ENCODE measurements at regions not wholly inside any gene's neighbourhood (a gene's known extent, or its start where the extent isn't known, plus 50 kb on each side); places are given as distances from the start of the nearest gene placed in this dataset.

GRCh38 chr4:10316851-10317250 lies 140.4 kb downstream of the ZNF518B start:
- TF ChIP-seq GATA1 (IDR thresholded peaks at IDR 0.05; ENCODE audit: low read depth, low read length) = no peak
- no peak for TF ChIP-seq POLR2A (IDR thresholded peaks at IDR 0.05; ENCODE audit: low read length)
- no peak for DNase-seq

DNA sequence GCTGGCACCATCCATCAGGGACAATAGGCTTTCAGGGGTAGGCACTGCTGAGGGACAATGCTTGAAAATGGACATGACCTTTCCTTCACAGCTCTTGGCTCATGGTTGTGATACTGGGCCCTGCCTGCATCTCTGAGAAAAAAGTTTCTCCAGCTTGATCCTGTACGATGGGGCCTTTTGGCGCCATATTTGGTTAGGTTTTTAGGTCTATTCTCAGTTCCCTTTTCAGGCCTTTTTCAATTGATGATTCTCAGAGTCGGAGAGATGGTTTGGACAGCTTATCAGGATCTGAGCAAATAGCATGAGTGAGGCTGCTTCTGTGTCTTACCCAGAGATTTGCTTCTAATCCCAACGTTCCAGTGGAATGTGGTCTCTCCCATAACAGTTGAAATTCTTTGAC lies 141.6 kb downstream of the ZNF518B start:
- no peak for TF ChIP-seq GATA1 (IDR thresholded peaks at IDR 0.05; ENCODE audit: low read depth, low read length)
- TF ChIP-seq POLR2A (IDR thresholded peaks at IDR 0.05; ENCODE audit: low read length) = no peak
- no peak for DNase-seq

- TF ChIP-seq GATA1 (IDR thresholded peaks at IDR 0.05; ENCODE audit: low read depth, low read length) (no peak), POLR2A (IDR thresholded peaks at IDR 0.05; ENCODE audit: low read length) (no peak)
- no peak for DNase-seq
Observed at GRCh38 chr4:10312568-10312967, 144.7 kb downstream of the ZNF518B start.

GRCh38 chr4:10311939-10312338 lies 145.3 kb downstream of the ZNF518B start:
- no peak for DNase-seq
- TF ChIP-seq GATA1 (IDR thresholded peaks at IDR 0.05; ENCODE audit: low read depth, low read length) = no peak
- no peak for TF ChIP-seq POLR2A (IDR thresholded peaks at IDR 0.05; ENCODE audit: low read length)

DNA sequence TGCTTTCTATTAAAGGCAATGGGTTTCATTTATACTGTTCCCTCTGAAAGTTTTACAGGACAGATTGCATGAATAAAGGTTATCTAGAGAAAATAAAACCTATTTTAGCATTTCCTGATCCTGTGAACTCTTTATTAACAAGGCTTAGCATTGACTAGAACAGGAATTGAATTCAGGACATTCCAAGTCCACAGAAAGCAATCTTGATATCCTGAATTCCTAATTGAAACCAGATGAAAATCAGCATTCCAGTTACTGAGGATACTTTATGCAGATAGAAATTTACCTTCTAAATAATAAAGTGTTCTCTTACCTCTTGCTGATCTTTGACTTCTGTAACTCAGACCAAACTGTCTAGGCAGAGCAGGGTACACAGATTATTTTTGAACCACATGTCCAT lies 151.4 kb downstream of the ZNF518B start:
- TF ChIP-seq POLR2A (IDR thresholded peaks at IDR 0.05; ENCODE audit: low read length) (no peak), GATA1 (IDR thresholded peaks at IDR 0.05; ENCODE audit: low read depth, low read length) (no peak)
- no peak for DNase-seq

- TF ChIP-seq GATA1 (IDR thresholded peaks at IDR 0.05; ENCODE audit: low read depth, low read length) (no peak), POLR2A (IDR thresholded peaks at IDR 0.05; ENCODE audit: low read length) (no peak)
- no peak for DNase-seq
Observed at GRCh38 chr4:10303291-10303690, 153.9 kb downstream of the ZNF518B start.

DNA sequence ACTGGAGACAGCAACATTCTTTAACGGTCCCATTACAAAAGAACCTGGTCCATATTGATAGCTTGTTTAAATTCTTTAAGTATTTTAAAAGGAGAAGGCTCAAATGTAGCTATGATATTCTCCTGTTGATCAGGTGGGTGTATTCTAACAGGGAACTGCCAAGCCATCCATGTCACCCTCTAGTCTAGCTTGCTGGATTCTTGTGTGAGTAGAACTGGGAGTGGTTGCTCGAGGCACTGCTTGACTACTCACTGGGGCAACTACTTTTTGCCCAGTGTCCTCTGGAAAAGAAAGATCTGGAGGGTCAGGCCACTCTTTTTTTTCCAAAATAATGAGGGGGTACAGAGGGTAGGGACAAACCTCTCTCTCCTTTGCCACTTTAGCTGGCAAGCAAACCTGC lies 155.1 kb downstream of the ZNF518B start:
- DNase-seq = no peak
- TF ChIP-seq POLR2A (IDR thresholded peaks at IDR 0.05; ENCODE audit: low read length) = no peak
- TF ChIP-seq GATA1 (IDR thresholded peaks at IDR 0.05; ENCODE audit: low read depth, low read length) = no peak

- DNase-seq = no peak
- TF ChIP-seq POLR2A (IDR thresholded peaks at IDR 0.05; ENCODE audit: low read length) = no peak
- TF ChIP-seq GATA1 (IDR thresholded peaks at IDR 0.05; ENCODE audit: low read depth, low read length) = no peak
Observed at GRCh38 chr4:10299601-10300000, 157.6 kb downstream of the ZNF518B start.

DNA sequence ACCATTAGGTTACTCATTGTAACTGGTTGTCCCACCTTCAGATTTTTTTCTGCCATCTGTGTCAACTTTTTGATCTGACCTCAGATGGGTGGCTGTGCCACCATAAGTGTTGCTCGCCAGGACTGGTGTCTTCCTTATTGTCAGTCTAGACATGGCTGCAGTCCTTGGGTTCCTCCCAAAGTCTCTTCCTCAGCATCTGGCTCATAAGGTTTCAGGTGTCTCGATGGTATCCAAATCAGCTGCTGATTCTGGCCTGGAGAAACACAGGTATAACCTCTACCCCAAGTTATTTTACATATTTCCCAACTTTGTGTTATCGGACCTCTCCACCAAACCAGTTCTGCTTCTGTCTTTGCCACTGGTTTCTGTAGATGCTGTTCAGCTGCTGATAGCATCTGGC lies 158.5 kb downstream of the ZNF518B start:
- TF ChIP-seq POLR2A (IDR thresholded peaks at IDR 0.05; ENCODE audit: low read length) (no peak), GATA1 (IDR thresholded peaks at IDR 0.05; ENCODE audit: low read depth, low read length) (no peak)
- no peak for DNase-seq

GRCh38 chr4:10296730-10297129 lies 160.5 kb downstream of the ZNF518B start:
- TF ChIP-seq GATA1 (IDR thresholded peaks at IDR 0.05; ENCODE audit: low read depth, low read length) (no peak), POLR2A (IDR thresholded peaks at IDR 0.05; ENCODE audit: low read length) (no peak)
- DNase-seq = no peak

GRCh38 chr4:10295301-10295700 lies 161.9 kb downstream of the ZNF518B start:
- no peak for DNase-seq
- TF ChIP-seq GATA1 (IDR thresholded peaks at IDR 0.05; ENCODE audit: low read depth, low read length) (no peak), POLR2A (IDR thresholded peaks at IDR 0.05; ENCODE audit: low read length) (no peak)

DNA sequence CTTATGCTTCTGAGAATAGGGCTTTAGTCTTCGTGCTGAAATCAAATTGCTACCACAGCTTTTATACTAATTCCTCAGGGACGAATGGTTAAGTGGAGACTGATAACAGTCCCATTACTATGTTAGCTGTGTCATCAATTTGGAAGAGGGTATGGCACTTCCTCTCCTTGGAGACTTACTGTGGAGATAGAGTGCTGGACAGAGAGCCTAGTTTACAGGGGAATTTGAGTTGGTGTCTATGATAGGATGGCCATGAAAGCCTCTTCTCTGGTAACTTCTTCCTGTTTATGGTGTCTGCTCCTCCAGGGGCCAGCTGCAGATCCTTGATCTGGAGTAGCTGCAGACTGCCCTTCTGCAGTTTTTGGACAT lies 167.7 kb downstream of the ZNF518B start:
- TF ChIP-seq GATA1 (IDR thresholded peaks at IDR 0.05; ENCODE audit: low read depth, low read length) = no peak
- TF ChIP-seq POLR2A (IDR thresholded peaks at IDR 0.05; ENCODE audit: low read length) = no peak
- no peak for DNase-seq

DNA sequence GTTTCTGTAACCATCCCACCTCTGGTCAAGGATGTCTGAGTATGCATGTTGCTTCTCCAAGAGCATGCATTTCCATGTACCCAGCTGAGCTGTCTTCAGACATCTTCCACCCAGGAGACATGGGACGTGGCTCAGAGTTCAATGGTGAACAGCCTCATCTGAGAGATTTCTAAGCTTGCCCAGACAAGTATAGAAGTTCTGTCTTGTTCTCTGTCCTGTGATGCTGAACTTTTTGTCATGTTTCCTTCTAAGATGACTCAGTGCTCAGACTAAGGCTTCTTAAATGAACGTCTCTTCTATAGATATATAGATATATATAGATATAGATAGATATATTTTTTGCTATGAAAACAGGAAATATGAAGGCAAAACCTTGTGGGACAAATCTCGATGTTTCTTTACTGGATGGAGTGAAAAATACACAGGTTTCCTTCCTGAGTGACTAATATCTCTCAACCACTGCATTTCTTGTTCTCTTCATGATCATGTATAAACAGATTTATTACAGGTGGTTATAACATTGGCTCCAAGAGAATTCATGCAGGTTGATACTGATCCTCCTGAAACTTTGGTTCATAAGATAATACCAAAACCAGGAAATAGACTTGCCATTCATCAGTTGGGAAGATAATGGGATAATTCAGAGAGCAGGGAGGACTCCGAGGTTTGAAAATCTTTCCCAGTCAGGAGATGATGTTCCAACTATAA lies 168.2 kb downstream of the ZNF518B start:
- no peak for TF ChIP-seq GATA1 (IDR thresholded peaks at IDR 0.05; ENCODE audit: low read depth, low read length)
- TF ChIP-seq POLR2A (IDR thresholded peaks at IDR 0.05; ENCODE audit: low read length) = no peak
- DNase-seq = no peak

GRCh38 chr4:10285028-10285427 lies 168.4 kb upstream of the WDR1 start:
- TF ChIP-seq GATA1 (IDR thresholded peaks at IDR 0.05; ENCODE audit: low read depth, low read length) (no peak), POLR2A (IDR thresholded peaks at IDR 0.05; ENCODE audit: low read length) (no peak)
- no peak for DNase-seq

DNA sequence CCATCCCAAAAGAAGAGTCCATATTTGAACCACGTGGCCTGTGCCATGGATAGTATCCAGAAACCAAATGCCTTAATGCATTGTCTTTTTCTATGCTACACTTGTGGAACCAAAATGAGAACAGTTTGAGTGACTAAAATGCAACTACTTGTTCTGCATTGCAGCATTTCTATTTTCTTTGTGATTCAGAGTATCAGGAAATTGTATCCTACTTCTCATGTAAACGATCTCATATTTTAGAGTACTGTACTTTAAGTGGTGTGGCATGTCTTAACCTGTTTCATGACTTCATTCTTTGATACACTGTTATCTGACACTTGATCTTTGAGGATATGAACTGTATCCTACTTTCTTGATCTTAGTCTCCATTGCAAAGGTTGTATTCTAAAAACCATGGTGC lies 167.2 kb upstream of the WDR1 start:
- no peak for DNase-seq
- TF ChIP-seq GATA1 (IDR thresholded peaks at IDR 0.05; ENCODE audit: low read depth, low read length) (no peak), POLR2A (IDR thresholded peaks at IDR 0.05; ENCODE audit: low read length) (no peak)

DNA sequence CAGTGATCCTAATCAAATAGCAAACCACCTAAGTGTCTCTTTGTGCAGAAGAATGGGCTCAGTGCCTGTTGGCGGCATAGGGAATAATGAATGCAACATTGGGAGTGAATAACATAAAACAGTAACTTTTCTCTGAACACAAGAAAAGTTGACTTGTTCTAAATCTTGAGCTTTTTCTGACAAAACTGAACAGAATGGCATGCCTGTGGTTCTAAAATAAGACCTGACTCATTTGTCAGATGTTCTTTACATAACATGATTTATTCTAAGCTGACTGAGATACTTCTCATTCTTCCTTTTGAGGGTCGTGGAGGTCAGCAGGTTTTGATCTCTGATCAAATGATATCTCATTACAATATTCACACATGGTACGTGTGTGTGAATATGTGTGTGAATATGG lies 165.4 kb upstream of the WDR1 start:
- no peak for DNase-seq
- TF ChIP-seq GATA1 (IDR thresholded peaks at IDR 0.05; ENCODE audit: low read depth, low read length) = no peak
- no peak for TF ChIP-seq POLR2A (IDR thresholded peaks at IDR 0.05; ENCODE audit: low read length)
